NCI-H2081 (cell line): ENCODE measurements at regions not wholly inside any gene's neighbourhood (a gene's known extent, or its start where the extent isn't known, plus 50 kb on each side); places are given as distances from the start of the nearest gene placed in this dataset.

Experiments
- DNase-seq, 2 experiments: peaks; one replicate each; lab custom pipeline; 2025; lab: John Stamatoyannopoulos, UW

DNA sequence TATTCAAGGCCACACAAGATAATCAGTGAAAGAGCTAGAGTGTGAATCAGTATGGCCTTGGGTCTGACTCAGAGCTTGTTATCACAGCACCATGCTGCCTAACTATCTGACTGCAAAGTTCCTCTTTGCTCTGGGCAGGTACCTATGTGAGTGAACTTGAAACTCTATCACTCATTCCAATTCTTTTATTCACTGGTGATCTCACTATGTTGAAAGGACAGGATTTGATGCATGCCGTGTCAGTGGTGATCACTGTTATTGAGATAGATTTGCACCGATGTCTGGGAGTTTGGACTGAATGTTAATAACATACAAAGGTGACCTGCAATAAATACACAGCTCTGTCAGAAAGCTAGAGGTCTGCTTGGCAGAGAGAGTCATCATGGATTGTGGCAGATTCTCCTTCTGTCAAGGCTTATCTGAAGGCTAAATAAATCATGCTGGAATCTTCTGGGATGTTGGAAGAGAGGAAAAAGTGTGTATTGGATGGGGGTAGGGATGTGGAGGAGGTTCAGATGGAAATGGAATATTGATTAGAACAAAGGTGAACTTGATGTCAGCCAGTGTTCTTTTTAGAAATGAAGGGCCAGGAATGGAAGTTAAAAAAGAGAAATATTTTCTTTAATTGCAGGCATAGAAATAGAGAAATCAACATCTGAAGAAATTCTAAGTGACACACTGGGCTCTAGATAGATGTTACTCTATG, 91.8 kb upstream of the TNC start:
- DNase-seq: no peak

- no peak for DNase-seq
Observed at GRCh38 chr9:115210699-115211098, 92.7 kb upstream of the TNC start.

- DNase-seq: no peak
Observed at GRCh38 chr9:115211413-115212124, 93.6 kb upstream of the TNC start.

- DNase-seq: no peak
Observed at GRCh38 chr9:115212125-115212605, 94.2 kb upstream of the TNC start.

DNA sequence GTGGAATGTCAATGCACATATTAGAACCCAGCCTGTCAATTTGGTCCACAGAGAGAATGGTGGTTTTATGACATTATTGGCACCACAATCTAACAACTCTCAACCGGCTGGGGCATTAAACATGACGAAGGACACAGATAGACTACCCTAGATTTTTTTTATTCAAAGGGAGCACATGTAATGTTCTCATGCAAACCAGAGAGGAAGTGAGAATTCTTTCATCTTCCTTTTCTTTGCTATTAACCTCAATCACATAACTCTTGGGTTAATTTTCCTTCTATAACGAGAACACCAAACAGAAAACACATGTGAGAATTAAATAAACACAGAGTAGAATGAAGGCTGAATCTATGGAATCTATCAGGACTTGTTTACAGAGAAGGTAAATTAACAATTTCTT, 94.9 kb upstream of the TNC start:
- no peak for DNase-seq

GRCh38 chr9:115213818-115214334, 95.9 kb upstream of the TNC start:
- DNase-seq: no peak

GRCh38 chr9:115216873-115217272, 98.9 kb upstream of the TNC start:
- no peak for DNase-seq

GRCh38 chr9:115220319-115221005, 102.5 kb upstream of the TNC start:
- DNase-seq: peak in 1 of 2 experiments; percentile 30

- no peak for DNase-seq
Observed at GRCh38 chr9:115223471-115223870, 105.5 kb upstream of the TNC start.

DNA sequence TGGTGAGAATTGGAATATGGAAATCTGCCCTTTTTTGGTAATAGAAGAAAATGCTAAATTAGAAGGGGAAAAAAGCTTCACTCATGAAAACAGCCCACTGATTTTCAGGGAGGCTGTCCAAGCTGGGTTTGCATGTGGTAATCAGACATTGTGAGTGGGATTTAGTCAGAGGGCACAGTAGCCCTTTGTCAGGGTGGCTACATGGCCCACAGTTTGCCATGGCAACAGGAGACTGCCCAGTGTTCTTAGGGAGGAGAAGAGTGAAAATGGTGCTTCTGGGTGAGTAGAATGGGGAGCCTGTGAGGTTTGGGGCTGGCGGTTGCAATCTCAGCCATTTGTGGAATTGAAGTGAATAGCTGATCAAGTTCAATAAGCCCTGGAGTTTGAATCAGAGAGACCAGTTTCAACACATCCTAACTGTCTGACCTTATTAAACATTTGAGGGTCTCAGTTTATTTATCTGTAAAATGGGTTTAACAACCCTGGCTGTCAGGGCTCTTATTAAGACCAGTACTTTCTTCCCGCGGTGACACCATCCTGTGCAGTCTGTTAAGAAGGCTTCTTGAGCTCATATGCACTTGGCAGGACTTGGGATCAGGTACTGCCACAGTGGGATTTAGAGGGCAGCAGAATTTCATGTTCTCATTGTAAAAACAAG, 107.6 kb upstream of the TNC start:
- no peak for DNase-seq

DNA sequence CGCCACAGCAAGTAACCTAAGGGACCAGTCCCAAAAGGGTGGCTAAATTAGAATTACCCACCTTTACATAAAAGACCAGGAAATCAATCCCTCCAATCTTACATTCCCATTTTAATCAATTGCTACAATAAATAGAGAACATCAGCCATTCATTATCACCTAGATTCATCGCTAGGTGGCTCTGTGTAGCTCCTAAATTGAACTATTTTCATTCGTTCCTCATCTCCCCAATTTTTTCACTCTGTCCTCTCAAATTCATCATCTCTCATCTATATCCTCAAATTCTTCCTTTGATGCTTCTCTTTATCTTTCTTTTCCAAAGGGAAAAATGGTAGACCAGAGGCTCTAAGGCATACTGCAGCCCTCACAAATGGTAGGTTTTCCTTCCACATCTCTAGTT, 108.2 kb upstream of the TNC start:
- DNase-seq: no peak

- DNase-seq: no peak
Observed at GRCh38 chr9:115229496-115229895, 111.5 kb upstream of the TNC start.

DNA sequence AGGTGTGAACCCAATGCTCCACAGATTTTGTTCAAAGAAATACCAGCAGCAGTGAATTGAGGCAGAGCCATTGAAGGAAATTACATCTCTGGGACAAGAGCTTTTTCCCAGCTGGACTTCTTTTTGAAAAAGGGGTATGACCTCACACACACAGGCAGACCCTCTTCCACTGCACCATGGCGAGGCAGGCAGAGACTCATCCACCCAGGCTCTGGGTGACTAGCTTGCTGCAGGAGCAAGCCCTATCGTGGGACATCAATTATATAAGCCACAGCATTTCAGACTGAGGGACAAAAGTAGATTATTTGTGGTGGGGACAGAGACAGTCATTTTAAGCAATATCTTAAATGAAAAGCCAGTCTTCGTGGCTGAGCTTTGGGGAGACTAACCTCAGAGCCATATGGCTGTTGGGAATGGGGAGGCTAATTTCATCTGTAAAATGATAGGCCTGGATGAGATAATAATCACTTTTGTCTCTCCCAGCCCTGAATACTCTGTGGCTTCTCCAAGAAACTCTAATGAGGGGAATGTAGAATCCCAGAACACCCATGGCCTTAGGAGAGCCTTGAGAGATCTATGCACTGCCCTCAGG, 113.1 kb upstream of the TNC start:
- DNase-seq: no peak

DNA sequence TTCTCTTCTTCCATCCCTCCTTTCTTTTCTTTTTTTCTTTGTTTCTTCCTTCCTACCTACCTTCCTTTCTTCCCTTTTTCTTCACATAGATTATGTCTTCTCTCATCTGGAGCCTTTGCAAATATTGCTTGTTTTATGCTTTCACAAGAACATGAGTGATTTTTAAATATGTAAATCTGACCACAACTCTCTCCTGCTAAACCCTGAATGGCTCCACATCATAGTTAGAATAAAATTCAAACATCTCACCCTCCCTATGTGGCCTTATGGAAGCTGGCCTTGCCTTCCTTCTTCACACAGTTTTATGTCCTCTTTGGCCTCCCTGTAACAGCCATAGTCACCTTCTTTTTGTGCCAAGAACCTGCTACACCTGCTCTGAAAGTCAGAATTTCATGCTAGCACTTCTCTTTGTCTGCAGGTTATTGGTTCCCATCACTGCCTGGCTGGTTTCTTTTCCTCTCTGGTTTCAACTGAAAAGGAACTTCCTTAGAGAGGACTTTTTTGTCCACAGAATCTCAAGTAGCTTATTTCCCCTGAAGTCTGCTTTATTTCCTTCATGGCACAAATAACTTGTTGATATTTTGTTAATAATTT, 114.3 kb upstream of the TNC start:
- DNase-seq: no peak

DNA sequence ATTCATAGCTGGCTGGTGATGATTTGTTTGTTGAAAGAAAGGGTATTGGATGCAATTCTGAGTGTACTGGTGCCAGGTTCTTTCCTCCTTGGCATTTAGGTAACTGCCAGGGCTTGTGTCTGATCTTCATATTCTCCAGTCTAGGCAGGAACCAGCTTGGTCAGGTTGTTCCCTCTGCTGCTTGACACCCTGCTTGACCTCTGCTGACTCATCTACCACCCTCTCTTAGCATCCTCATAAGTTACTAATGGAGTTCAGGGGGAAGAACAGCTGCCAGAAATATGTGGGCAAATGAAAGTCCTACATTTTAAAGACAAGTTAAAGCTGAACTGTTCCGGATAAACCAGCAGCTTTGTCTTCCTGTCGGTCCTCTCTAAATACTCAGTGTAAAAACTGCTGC, 116.1 kb upstream of the TNC start:
- no peak for DNase-seq

DNA sequence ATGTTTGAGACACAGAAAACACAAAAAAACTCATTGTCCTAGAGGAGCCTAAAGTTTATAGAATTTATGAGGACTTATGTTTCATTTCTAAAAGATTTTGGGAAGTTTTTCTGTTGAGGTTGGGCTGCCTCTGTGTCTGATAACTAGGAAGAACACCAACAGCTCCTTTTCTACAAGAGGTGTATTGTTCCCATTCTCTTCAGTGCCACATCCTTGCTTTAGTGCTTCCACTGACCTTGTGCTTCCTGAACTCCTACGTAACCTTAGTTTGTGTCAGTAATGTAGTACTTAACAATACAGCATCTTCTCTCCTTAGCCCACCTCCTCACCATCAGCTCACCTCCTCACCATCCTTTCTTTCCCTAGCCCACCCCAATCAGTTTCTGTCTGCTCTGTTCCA, 117.3 kb upstream of the TNC start:
- DNase-seq: no peak

DNA sequence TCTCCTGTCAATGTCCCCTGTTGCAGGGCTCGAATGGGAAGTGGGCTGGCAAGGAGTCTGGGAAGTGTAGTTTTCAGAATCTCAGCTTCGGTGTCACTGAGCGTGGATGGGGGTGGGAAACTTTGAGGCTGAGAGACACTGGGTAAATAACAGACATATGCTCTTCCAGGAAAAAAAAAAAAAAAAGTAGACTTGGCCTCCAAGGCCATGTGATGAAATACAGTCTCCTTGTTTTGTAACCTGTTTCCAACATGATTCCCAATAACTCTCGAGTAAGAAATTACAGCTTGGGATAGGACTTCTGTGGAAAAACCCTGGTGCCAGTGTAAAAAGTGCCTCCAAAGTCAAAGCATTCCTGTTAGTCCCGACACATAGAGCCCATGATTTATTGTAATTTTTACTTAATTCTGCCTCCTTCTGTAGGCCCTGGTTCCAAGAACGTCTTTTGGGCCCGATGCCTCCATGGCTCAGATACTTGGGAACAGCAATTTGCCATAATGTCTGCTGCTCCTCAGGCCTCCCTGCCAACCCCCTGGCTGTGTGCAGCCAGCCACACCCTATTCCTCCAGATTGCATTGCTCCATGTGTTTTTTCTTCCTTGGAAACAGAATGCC, 119.5 kb upstream of the TNC start:
- DNase-seq: no peak

DNA sequence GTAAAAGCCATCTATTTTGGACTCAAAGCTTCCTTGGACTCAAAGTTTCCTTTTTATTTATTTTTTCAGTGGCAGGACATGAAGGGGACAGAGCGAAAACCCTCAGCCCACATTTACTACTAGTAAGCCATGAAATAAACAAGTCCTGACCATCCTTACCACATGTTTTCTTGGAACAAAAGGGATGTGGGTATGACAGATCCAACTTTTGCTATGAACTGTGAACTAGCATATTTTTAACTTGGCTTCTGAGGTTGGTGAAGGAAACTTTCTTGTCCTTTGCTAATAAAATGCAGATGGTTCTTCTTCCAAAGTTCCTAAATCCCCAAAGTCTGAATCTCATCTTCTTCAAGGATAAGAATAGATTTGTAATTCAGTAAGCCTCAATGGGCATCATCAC, 122.7 kb upstream of the TNC start:
- no peak for DNase-seq

DNA sequence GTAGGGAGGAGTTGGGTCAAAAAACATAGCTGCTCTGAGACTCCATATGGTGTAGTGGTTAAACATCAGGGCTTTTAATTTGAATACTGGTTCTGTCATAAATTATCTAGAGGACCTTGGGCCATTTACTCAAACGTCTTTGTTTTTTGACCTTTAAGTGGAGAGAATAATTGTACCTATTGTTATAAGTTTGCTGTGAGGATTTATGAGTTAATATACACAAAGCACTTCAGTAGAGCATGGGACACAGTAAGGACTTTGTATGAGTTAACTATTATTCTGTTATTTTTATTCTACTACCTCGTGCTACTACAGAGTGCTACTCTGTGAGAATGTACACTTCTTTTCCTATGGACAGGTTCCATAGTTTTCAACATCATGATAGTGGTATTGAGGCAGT, 123.7 kb upstream of the TNC start:
- DNase-seq: no peak

DNA sequence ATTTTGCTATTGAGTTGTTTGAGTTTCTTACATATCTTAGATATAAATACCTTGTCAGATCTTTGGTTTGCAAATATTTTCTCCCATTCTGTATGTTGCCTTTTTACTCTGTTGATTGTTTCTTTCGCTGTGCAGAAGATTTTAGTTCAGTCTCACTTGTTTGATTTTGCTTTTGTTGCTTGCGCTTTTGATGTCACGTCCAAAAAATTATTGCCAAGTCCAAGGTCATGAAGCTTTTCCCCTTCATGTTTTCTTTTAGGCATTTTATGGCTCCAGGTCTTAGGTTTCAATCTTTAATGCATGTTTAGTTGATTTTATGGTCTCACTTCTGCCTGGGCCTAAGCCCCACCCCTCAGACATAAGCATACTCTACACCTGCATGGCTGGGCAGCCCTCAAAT, 131.5 kb upstream of the TNC start:
- DNase-seq: no peak

GRCh38 chr9:115250621-115251032, 132.7 kb upstream of the TNC start:
- no peak for DNase-seq
